ENCODE measurements at regions not wholly inside any gene's neighbourhood (a gene's known extent, or its start where the extent isn't known, plus 50 kb on each side); places are given as distances from the start of the nearest gene placed in this dataset.
A peak's percentile ranks its signal among the peaks of the same experiment; 100 is the strongest.
"Not testable (repeated sequence)": the region's sequence is repeated elsewhere in the genome, so short reads cannot be mapped to it uniquely, and the experiment has no call there.

- no peak for DNase-seq (ENCODE audit: low read depth, low spot score)
Measured at GRCh38 chr12:38016602-38017001, 300.0 kb upstream of the ALG10B start.

GRCh38 chr12:38025916-38026315, 290.7 kb upstream of the ALG10B start:
- no peak for DNase-seq (ENCODE audit: low read depth, low spot score)

GRCh38 chr12:38053113-38053512, 263.5 kb upstream of the ALG10B start:
- no peak for DNase-seq (ENCODE audit: low read depth, low spot score)

- peak; percentile 98 for DNase-seq (ENCODE audit: low read depth, low spot score)
Measured at GRCh38 chr12:38053655-38054464, 262.7 kb upstream of the ALG10B start.

- peak; percentile 97 for DNase-seq (ENCODE audit: low read depth, low spot score)
Measured at GRCh38 chr12:38056701-38057689, 259.6 kb upstream of the ALG10B start.

- no peak for DNase-seq (ENCODE audit: low read depth, low spot score)
Measured at GRCh38 chr12:38099686-38100085, 216.9 kb upstream of the ALG10B start.

GRCh38 chr12:38101753-38102152, 214.8 kb upstream of the ALG10B start:
- DNase-seq (ENCODE audit: low read depth, low spot score), result no peak

- no peak for DNase-seq (ENCODE audit: low read depth, low spot score)
Measured at GRCh38 chr12:38102197-38102596, 214.4 kb upstream of the ALG10B start.

GRCh38 chr12:38110026-38110699, 206.4 kb upstream of the ALG10B start:
- no peak for DNase-seq (ENCODE audit: low read depth, low spot score)

- DNase-seq (ENCODE audit: low read depth, low spot score), result no peak
Measured at GRCh38 chr12:38113991-38114390, 202.6 kb upstream of the ALG10B start.

GRCh38 chr12:38116968-38117367, 199.6 kb upstream of the ALG10B start:
- DNase-seq (ENCODE audit: low read depth, low spot score), result no peak

GRCh38 chr12:38118632-38119031, 197.9 kb upstream of the ALG10B start:
- no peak for DNase-seq (ENCODE audit: low read depth, low spot score)

- no peak for DNase-seq (ENCODE audit: low read depth, low spot score)
Measured at GRCh38 chr12:38120438-38120837, 196.1 kb upstream of the ALG10B start.

- DNase-seq (ENCODE audit: low read depth, low spot score), result not testable (repeated sequence)
Measured at GRCh38 chr12:38123028-38123427, 193.5 kb upstream of the ALG10B start.

GRCh38 chr12:38123566-38124246, 192.9 kb upstream of the ALG10B start:
- DNase-seq (ENCODE audit: low read depth, low spot score), result no peak

GRCh38 chr12:38124247-38125012, 192.1 kb upstream of the ALG10B start:
- DNase-seq (ENCODE audit: low read depth, low spot score), result no peak

- no peak for DNase-seq (ENCODE audit: low read depth, low spot score)
Measured at GRCh38 chr12:38132139-38132538, 184.4 kb upstream of the ALG10B start.

GRCh38 chr12:38137287-38137686, 179.3 kb upstream of the ALG10B start:
- no peak for DNase-seq (ENCODE audit: low read depth, low spot score)

- DNase-seq (ENCODE audit: low read depth, low spot score), result no peak
Measured at GRCh38 chr12:38137716-38138115, 178.9 kb upstream of the ALG10B start.
